Mesendoderm (in vitro differentiated cells): ENCODE measurements at regions not wholly inside any gene's neighbourhood (a gene's known extent, or its start where the extent isn't known, plus 50 kb on each side); places are given as distances from the start of the nearest gene placed in this dataset.

Source experiments
- DNase-seq: peaks from one replicate; pipeline ENCODE4 v3.0.0; 2013
- H2AK5ac ChIP-seq: 2 replicates; pipeline ENCODE4 v1.6.1; 2013; ENCODE audit warnings: low read length, inconsistent platforms
- H2BK120ac ChIP-seq: 2 replicates; pipeline ENCODE4 v1.6.1; 2013; ENCODE audit warnings: low read depth, mild to moderate bottlenecking, low read length, moderate library complexity, mixed read lengths
- H2BK15ac ChIP-seq: replicated peaks from 2 replicates; pipeline ENCODE4 v1.6.1; 2013; ENCODE audit warnings: low read depth, mild to moderate bottlenecking, moderate library complexity
- H2BK5ac ChIP-seq: 2 replicates; pipeline ENCODE4 v1.6.1; 2013; ENCODE audit warnings: low read length, inconsistent platforms
- H3K18ac ChIP-seq: 2 replicates; pipeline ENCODE4 v1.6.1; 2013; ENCODE audit warnings: mild to moderate bottlenecking, low read length, mixed read lengths
- H3K23ac ChIP-seq: one replicate; pipeline ENCODE4 v1.6.1; 2013; ENCODE audit warnings: low read length
- H3K27ac ChIP-seq: 2 replicates; pipeline ENCODE4 v1.5.1; 2013; ENCODE audit warnings: low read depth, mild to moderate bottlenecking, inconsistent platforms, low read length, moderate library complexity
- H3K27me3 ChIP-seq: 2 replicates; pipeline ENCODE4 v1.6.1; 2013; ENCODE audit warnings: low read length, control low read depth, mild to moderate bottlenecking, inconsistent platforms; ENCODE audit not compliant: insufficient read depth, poor library complexity
- H3K36me3 ChIP-seq: 2 replicates; pipeline ENCODE4 v1.6.1; 2013; ENCODE audit warnings: low read length, inconsistent platforms; ENCODE audit not compliant: control insufficient read depth, insufficient read depth
- H3K4ac ChIP-seq: one replicate; pipeline ENCODE4 v1.6.1; 2013; ENCODE audit warnings: low read depth, mild to moderate bottlenecking, low read length, moderate library complexity
- H3K4me1 ChIP-seq: 2 replicates; pipeline ENCODE4 v1.6.1; 2013; ENCODE audit warnings: low read depth, low read length, inconsistent platforms; ENCODE audit not compliant: control insufficient read depth
- H3K4me2 ChIP-seq: 2 replicates; pipeline ENCODE4 v1.6.1; 2013; ENCODE audit warnings: low read length
- H3K4me3 ChIP-seq: 2 replicates; pipeline ENCODE4 v1.5.1; 2013; ENCODE audit warnings: mild to moderate bottlenecking, low read length
- H3K56ac ChIP-seq: one replicate; pipeline ENCODE4 v1.6.1; 2013; ENCODE audit warnings: low read length
- H3K79me1 ChIP-seq: 2 replicates; pipeline ENCODE4 v1.6.1; 2013; ENCODE audit warnings: low read length, inconsistent platforms
- H3K79me2 ChIP-seq: 2 replicates; pipeline ENCODE4 v1.6.1; 2013; ENCODE audit warnings: mild to moderate bottlenecking, low read length; ENCODE audit not compliant: control insufficient read depth, insufficient read depth
- H3K9ac ChIP-seq: 2 replicates; pipeline ENCODE4 v1.6.1; 2013; ENCODE audit warnings: low read length, inconsistent platforms
- H4K5ac ChIP-seq: one replicate; pipeline ENCODE4 v1.6.1; 2013; ENCODE audit warnings: low read length
- H4K8ac ChIP-seq: one replicate; pipeline ENCODE4 v1.6.1; 2013; ENCODE audit warnings: low read depth, mild to moderate bottlenecking, control low read depth, low read length, moderate library complexity
- WGBS: extraction: QIAGEN DNeasy Blood & Tissue Kit; methylation state at CpG from one replicate; pipeline ENCODE4 v1.1.7; 2013; ENCODE audit warnings: low lambda C conversion rate, missing lambda C conversion rate; ENCODE audit not compliant: insufficient coverage; ENCODE audit errors: extremely low coverage; 5-methylcytosine and 5-hydroxymethylcytosine counted together

GRCh38 chr2:5497874-5498273 lies 194.3 kb upstream of the SOX11 start:
- Histone ChIP-seq H3K9ac (no peak overlapping the region), H2BK120ac (no peak overlapping the region), H2BK15ac (no peak overlapping the region), H4K8ac (no peak overlapping the region), H4K5ac (no peak overlapping the region), H3K27ac (no peak overlapping the region), H3K4me1 (no peaks in the 10 kb centered on the region), H2AK5ac (no peak overlapping the region), H3K27me3 (no peaks in the 10 kb centered on the region), H3K79me2 (no peaks in the 10 kb centered on the region), H3K56ac (no peak overlapping the region), H3K79me1 (no peaks in the 10 kb centered on the region), H3K4ac (no peak overlapping the region), H3K36me3 (no peaks in the 10 kb centered on the region), H3K18ac (no peak overlapping the region), H3K4me3 (no peak overlapping the region), H2BK5ac (no peak overlapping the region), H3K4me2 (no peak overlapping the region), H3K23ac (no peak overlapping the region)
- no CpG with 5 or more reads among the region's 10 CpGs for WGBS
- DNase-seq, result peak; percentile 77

GRCh38 chr2:5501807-5502206 lies 190.4 kb upstream of the SOX11 start:
- H3K79me1 ChIP-seq, result no peaks in the 10 kb centered on the region
- H3K56ac ChIP-seq, result no peak overlapping the region
- H3K4ac ChIP-seq, result no peak overlapping the region
- no peaks in the 10 kb centered on the region for H3K79me2 ChIP-seq
- H2BK15ac ChIP-seq, result no peak overlapping the region
- no peak overlapping the region for H4K5ac ChIP-seq
- no peak overlapping the region for H3K4me3 ChIP-seq
- H3K27me3 ChIP-seq, result no peaks in the 10 kb centered on the region
- H3K36me3 ChIP-seq, result no peaks in the 10 kb centered on the region
- H3K4me1 ChIP-seq, result no peaks in the 10 kb centered on the region
- no peak overlapping the region for H4K8ac ChIP-seq
- no peak overlapping the region for H3K18ac ChIP-seq
- no peak overlapping the region for H2AK5ac ChIP-seq
- no peak overlapping the region for H2BK5ac ChIP-seq
- WGBS, result no CpG with 5 or more reads among the region's 1 CpG
- H3K27ac ChIP-seq, result no peak overlapping the region
- no peak overlapping the region for H3K9ac ChIP-seq
- no peak for DNase-seq
- H2BK120ac ChIP-seq, result no peak overlapping the region
- no peak overlapping the region for H3K4me2 ChIP-seq
- no peak overlapping the region for H3K23ac ChIP-seq

- WGBS, result no CpG with 5 or more reads among the region's 3 CpGs
- no peaks in the 10 kb centered on the region for H3K79me1 ChIP-seq
- H4K5ac ChIP-seq, result no peak overlapping the region
- H4K8ac ChIP-seq, result no peak overlapping the region
- no peak overlapping the region for H2BK120ac ChIP-seq
- H3K4me1 ChIP-seq, result no peaks in the 10 kb centered on the region
- no peaks in the 10 kb centered on the region for H3K36me3 ChIP-seq
- no peak overlapping the region for H3K4me2 ChIP-seq
- no peak overlapping the region for H3K4me3 ChIP-seq
- H3K23ac ChIP-seq, result no peak overlapping the region
- no peak overlapping the region for H3K18ac ChIP-seq
- no peak overlapping the region for H3K9ac ChIP-seq
- H2BK5ac ChIP-seq, result no peak overlapping the region
- H3K56ac ChIP-seq, result no peak overlapping the region
- H3K4ac ChIP-seq, result no peak overlapping the region
- no peaks in the 10 kb centered on the region for H3K79me2 ChIP-seq
- no peak overlapping the region for H3K27ac ChIP-seq
- no peak overlapping the region for H2BK15ac ChIP-seq
- H2AK5ac ChIP-seq, result no peak overlapping the region
- no peak for DNase-seq
- no peaks in the 10 kb centered on the region for H3K27me3 ChIP-seq
These were observed 189.8 kb upstream of the SOX11 start for GRCh38 chr2:5502385-5502784.

- Histone ChIP-seq H3K4me3 (no peak overlapping the region), H4K5ac (no peak overlapping the region), H3K23ac (no peak overlapping the region), H2AK5ac (no peak overlapping the region), H3K27me3 (no peaks in the 10 kb centered on the region), H4K8ac (no peak overlapping the region), H2BK120ac (no peak overlapping the region), H3K79me2 (no peaks in the 10 kb centered on the region), H3K56ac (no peak overlapping the region), H3K9ac (no peak overlapping the region), H3K4me1 (no peaks in the 10 kb centered on the region), H3K79me1 (no peaks in the 10 kb centered on the region), H3K27ac (no peak overlapping the region), H3K18ac (no peak overlapping the region), H3K36me3 (no peaks in the 10 kb centered on the region), H3K4me2 (no peak overlapping the region), H3K4ac (no peak overlapping the region), H2BK15ac (no peak overlapping the region), H2BK5ac (no peak overlapping the region)
- no peak for DNase-seq
- no CpG with 5 or more reads among the region's 3 CpGs for WGBS
These were observed 187.4 kb upstream of the SOX11 start for GRCh38 chr2:5504756-5505155.

GRCh38 chr2:5507367-5507766 lies 184.8 kb upstream of the SOX11 start:
- H3K36me3 ChIP-seq, result no peaks in the 10 kb centered on the region
- no peak overlapping the region for H3K56ac ChIP-seq
- H2BK120ac ChIP-seq, result no peak overlapping the region
- no peak overlapping the region for H3K27ac ChIP-seq
- no peak overlapping the region for H3K9ac ChIP-seq
- H2AK5ac ChIP-seq, result no peak overlapping the region
- H3K23ac ChIP-seq, result no peak overlapping the region
- H3K27me3 ChIP-seq, result no peaks in the 10 kb centered on the region
- H3K79me2 ChIP-seq, result no peaks in the 10 kb centered on the region
- no peak overlapping the region for H4K5ac ChIP-seq
- H2BK15ac ChIP-seq, result no peak overlapping the region
- no peak overlapping the region for H4K8ac ChIP-seq
- H2BK5ac ChIP-seq, result peak overlapping the region; percentile 14
- H3K4ac ChIP-seq, result no peak overlapping the region
- no peaks in the 10 kb centered on the region for H3K4me1 ChIP-seq
- no peak for DNase-seq
- H3K79me1 ChIP-seq, result no peaks in the 10 kb centered on the region
- H3K4me2 ChIP-seq, result no peak overlapping the region
- no CpG with 5 or more reads among the region's 10 CpGs for WGBS
- H3K18ac ChIP-seq, result no peak overlapping the region
- no peak overlapping the region for H3K4me3 ChIP-seq

GRCh38 chr2:5509362-5509761 lies 182.8 kb upstream of the SOX11 start:
- Histone ChIP-seq H3K23ac (no peak overlapping the region), H4K8ac (no peak overlapping the region), H3K4ac (no peak overlapping the region), H3K36me3 (no peaks in the 10 kb centered on the region), H3K27ac (no peak overlapping the region), H2AK5ac (no peak overlapping the region), H3K9ac (no peak overlapping the region), H3K4me1 (no peaks in the 10 kb centered on the region), H3K56ac (no peak overlapping the region), H2BK15ac (no peak overlapping the region), H4K5ac (no peak overlapping the region), H3K4me2 (no peak overlapping the region), H3K27me3 (no peaks in the 10 kb centered on the region), H2BK5ac (no peak overlapping the region), H3K79me1 (no peaks in the 10 kb centered on the region), H3K4me3 (no peak overlapping the region), H3K18ac (no peak overlapping the region), H2BK120ac (no peak overlapping the region), H3K79me2 (no peaks in the 10 kb centered on the region)
- WGBS, result 100% methylated on average over 1 of the region's 7 CpGs
- no peak for DNase-seq
